WI38 (cell line): ENCODE measurements at regions not wholly inside any gene's neighbourhood (a gene's known extent, or its start where the extent isn't known, plus 50 kb on each side); places are given as distances from the start of the nearest gene placed in this dataset.

Experiments used
- H3K4me3 ChIP-seq: 2 replicates; pipeline ENCODE4 v1.5.1; 2011; ENCODE audit warnings: low read depth, mild to moderate bottlenecking, control low read depth, low read length
- CTCF ChIP-seq: IDR thresholded peaks from 2 replicates; pipeline ENCODE4 v1.5.1; 2012; ENCODE audit warnings: low read depth, mild to moderate bottlenecking, control low read depth, low read length

GRCh38 chr2:863732-864450 lies 86.8 kb upstream of the SNTG2 start:
- H3K4me3 ChIP-seq, result no peak overlapping the region
- no peak for TF ChIP-seq CTCF

GRCh38 chr2:862731-863466 lies 87.8 kb upstream of the SNTG2 start:
- no peak for TF ChIP-seq CTCF
- H3K4me3 ChIP-seq, result no peak overlapping the region

GRCh38 chr2:862355-862687 lies 88.3 kb upstream of the SNTG2 start:
- TF ChIP-seq CTCF, result no peak
- H3K4me3 ChIP-seq, result no peak overlapping the region

- TF ChIP-seq CTCF, result no peak
- no peak overlapping the region for H3K4me3 ChIP-seq
These were observed 88.8 kb upstream of the SNTG2 start for GRCh38 chr2:861655-862354.

GRCh38 chr2:860259-860855 lies 90.3 kb upstream of the SNTG2 start:
- H3K4me3 ChIP-seq, result no peak overlapping the region
- no peak for TF ChIP-seq CTCF

GRCh38 chr2:858646-859045 lies 92.0 kb upstream of the SNTG2 start:
- H3K4me3 ChIP-seq, result no peak overlapping the region
- TF ChIP-seq CTCF, result no peak
